ENCODE measurements at regions not wholly inside any gene's neighbourhood (a gene's known extent, or its start where the extent isn't known, plus 50 kb on each side); places are given as distances from the start of the nearest gene placed in this dataset.

DNA sequence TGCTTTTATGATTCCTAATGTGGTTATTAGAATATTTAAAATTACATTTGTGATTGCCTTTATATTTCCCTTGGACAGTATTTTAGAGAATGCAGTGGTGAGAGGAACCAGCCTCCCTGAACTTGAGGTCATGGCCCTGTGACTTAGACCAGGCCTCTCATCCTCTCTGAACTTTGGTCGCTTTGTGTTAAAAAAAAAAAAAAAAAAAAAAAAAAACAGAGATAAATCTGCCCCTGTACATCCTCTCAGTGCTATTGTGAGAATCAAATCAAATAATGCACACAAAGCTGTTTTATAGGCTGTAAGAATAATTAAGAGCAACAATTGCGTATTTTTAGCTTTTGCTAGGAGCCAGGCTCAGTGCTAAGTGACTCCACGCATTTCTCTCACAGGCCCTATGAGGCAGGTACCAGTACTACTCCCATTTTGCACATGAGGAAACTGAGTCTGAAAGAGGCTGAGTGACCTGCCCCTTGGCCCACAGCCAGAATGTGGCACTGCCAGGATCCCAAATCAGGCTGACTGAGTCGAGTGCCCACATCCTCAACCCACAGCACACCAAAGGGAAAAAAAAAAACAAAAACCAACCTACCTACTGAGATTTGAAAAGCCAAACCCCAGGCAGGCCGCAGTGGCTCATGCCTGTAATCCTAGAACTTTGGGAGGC, 110.3 kb upstream of the LARP1 start:
- TF ChIP-seq, protein P1, sequence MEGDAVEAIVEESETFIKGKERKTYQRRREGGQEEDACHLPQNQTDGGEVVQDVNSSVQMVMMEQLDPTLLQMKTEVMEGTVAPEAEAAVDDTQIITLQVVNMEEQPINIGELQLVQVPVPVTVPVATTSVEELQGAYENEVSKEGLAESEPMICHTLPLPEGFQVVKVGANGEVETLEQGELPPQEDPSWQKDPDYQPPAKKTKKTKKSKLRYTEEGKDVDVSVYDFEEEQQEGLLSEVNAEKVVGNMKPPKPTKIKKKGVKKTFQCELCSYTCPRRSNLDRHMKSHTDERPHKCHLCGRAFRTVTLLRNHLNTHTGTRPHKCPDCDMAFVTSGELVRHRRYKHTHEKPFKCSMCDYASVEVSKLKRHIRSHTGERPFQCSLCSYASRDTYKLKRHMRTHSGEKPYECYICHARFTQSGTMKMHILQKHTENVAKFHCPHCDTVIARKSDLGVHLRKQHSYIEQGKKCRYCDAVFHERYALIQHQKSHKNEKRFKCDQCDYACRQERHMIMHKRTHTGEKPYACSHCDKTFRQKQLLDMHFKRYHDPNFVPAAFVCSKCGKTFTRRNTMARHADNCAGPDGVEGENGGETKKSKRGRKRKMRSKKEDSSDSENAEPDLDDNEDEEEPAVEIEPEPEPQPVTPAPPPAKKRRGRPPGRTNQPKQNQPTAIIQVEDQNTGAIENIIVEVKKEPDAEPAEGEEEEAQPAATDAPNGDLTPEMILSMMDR (IDR thresholded peaks at IDR 0.05): no peak
- TF ChIP-seq POLR2A (IDR thresholded peaks at IDR 0.05): no peak
